K562 (cell line): ENCODE measurements at regions not wholly inside any gene's neighbourhood (a gene's known extent, or its start where the extent isn't known, plus 50 kb on each side); places are given as distances from the start of the nearest gene placed in this dataset.

Experiments
- ATAC-seq: fragments of 200-7000 bp; cut with Tn5 transposase; 3 replicates; pipeline ENCODE4 v1.9.1; 2020; ENCODE audit warnings: moderate library complexity
- BruUV-seq: library from RNA; stranded (reverse); fragments of 400-500 nt; replicated peaks from 2 replicates; lab custom pipeline; 2021; lab: Mats Ljungman, UMichigan
- CTCF ChIA-PET: fragments of 300-600 bp; formaldehyde crosslinking; extraction: SDS; loops from one replicate; lab custom pipeline; 2021; ENCODE audit warnings: low intra/inter-chr PET ratio; lab: Yijun Ruan, JAX
- POLR2A ChIA-PET: fragments of 300-600, 350-650 bp; sonication (Branson Sonifier 250); formaldehyde crosslinking; extraction: SDS; loops from one replicate; lab custom pipeline; 2021; ENCODE audit warnings: antibody characterized with exemption, inconsistent platforms; lab: Yijun Ruan, JAX
- DNase-seq, 4 experiments: peaks; one replicate each; pipeline versions ENCODE4 v3.0.0 to v3.0.0-alpha.2; 2011 to 2018; ENCODE audit warnings: low spot score in 3 of 4, mixed read lengths in 3 of 4; ENCODE audit errors: extremely low read depth in 1 of 4
- FAIRE-seq: peaks from 2 replicates; lab custom pipeline; 2011; peaks lifted over from hg19 to GRCh38; lab: Jason Lieb, UNC
- H2AFZ ChIP-seq: 2 replicates; pipeline ENCODE4 v1.6.0; 2011; ENCODE audit warnings: low read depth, low read length, control low read depth, inconsistent platforms
- H3K27ac ChIP-seq: fragments of 200-600 bp; 3 replicates; pipeline ENCODE4 v1.8.0; 2011; ENCODE audit warnings: low read depth, mild to moderate bottlenecking, control low read depth, inconsistent platforms, low read length, moderate library complexity, mixed read lengths; ENCODE audit errors: extremely low read depth
- H3K27me3 ChIP-seq, 2 experiments: fragments of 300-600 bp in 1 of 2; 2 replicates in 1 of 2; 3 replicates in 1 of 2; pipeline versions ENCODE4 v1.6.0 to v1.8.0; 2011; ENCODE audit warnings: inconsistent platforms in 2 of 2, low read length in 2 of 2, mild to moderate bottlenecking in 1 of 2, mixed read lengths in 1 of 2, moderate library complexity in 1 of 2; ENCODE audit not compliant: control insufficient read depth in 2 of 2, insufficient read depth in 2 of 2
- H3K36me3 ChIP-seq: fragments of 300-600 bp; 3 replicates; pipeline ENCODE4 v1.8.0; 2011; ENCODE audit warnings: mild to moderate bottlenecking, low read length, inconsistent platforms; ENCODE audit not compliant: control insufficient read depth, insufficient read depth
- H3K4me1 ChIP-seq, 2 experiments: fragments of 200-600 bp in 1 of 2; replicated peaks in 1 of 2; 2 replicates in 1 of 2; 3 replicates in 1 of 2; pipeline versions ENCODE4 v1.5.1 to v1.8.0; 2011; ENCODE audit warnings: inconsistent platforms in 2 of 2, low read length in 2 of 2, mild to moderate bottlenecking in 1 of 2, mixed read lengths in 1 of 2, moderate library complexity in 1 of 2; ENCODE audit not compliant: control insufficient read depth in 2 of 2, insufficient read depth in 2 of 2
- H3K4me2 ChIP-seq: 2 replicates; pipeline ENCODE4 v1.6.1; 2011; ENCODE audit warnings: low read length, control low read depth, inconsistent platforms, mixed read lengths; ENCODE audit not compliant: insufficient read depth
- H3K4me3 ChIP-seq: fragments of 200-600 bp; sonication (generic), shearing (Covaris generic); 2 replicates; pipeline ENCODE4 v1.5.1; 2016; ENCODE audit warnings: control low read depth, inconsistent platforms
- H3K79me2 ChIP-seq: fragments of 200-600 bp; 3 replicates; pipeline ENCODE4 v1.8.0; 2011; ENCODE audit warnings: low read length, inconsistent platforms; ENCODE audit not compliant: control insufficient read depth, insufficient read depth
- H3K9ac ChIP-seq, 2 experiments: 2 replicates each; pipeline versions ENCODE4 v1.6.0 to v1.6.1; 2011; ENCODE audit warnings: low read depth in 2 of 2, low read length in 2 of 2, control low read depth in 1 of 2, inconsistent platforms in 1 of 2, mild to moderate bottlenecking in 1 of 2, mixed read lengths in 1 of 2; ENCODE audit not compliant: insufficient read depth in 1 of 2
- H3K9me1 ChIP-seq: one replicate; pipeline ENCODE4 v1.6.0; 2011; ENCODE audit warnings: inconsistent platforms, mild to moderate bottlenecking, low read length, moderate library complexity; ENCODE audit not compliant: control insufficient read depth, insufficient read depth
- H3K9me3 ChIP-seq: replicated peaks from 2 replicates; pipeline ENCODE4 v1.5.1; 2011; ENCODE audit warnings: low read depth, low read length, inconsistent platforms; ENCODE audit not compliant: control insufficient read depth, insufficient read depth
- H4K20me1 ChIP-seq: replicated peaks from 2 replicates; pipeline ENCODE4 v1.6.1; 2011; ENCODE audit warnings: low read length, inconsistent platforms, mixed read lengths; ENCODE audit not compliant: control insufficient read depth, insufficient read depth
- BHLHE40 ChIP-seq: IDR thresholded peaks from 2 replicates; pipeline ENCODE4 v1.6.1; 2011; ENCODE audit warnings: low read length, improper control_type of control experiment
- E4F1 ChIP-seq: fragments of 250-450 bp; sonication (Bioruptor Pico); IDR thresholded peaks from 2 replicates; pipeline ENCODE4 v1.5.0; 2021; ENCODE audit warnings: mild to moderate bottlenecking, borderline replicate concordance
- NONO ChIP-seq, 2 experiments: fragments of 200-400 bp in 1 of 2; fragments of 450-650 bp in 1 of 2; formaldehyde crosslinking in 1 of 2; IDR thresholded peaks; 2 replicates each; pipeline ENCODE4 v1.6.1; 2017; ENCODE audit warnings: low read depth in 2 of 2, mild to moderate bottlenecking in 2 of 2, moderate library complexity in 2 of 2, low read length in 1 of 2
- PPARD ChIP-seq: fragments of 250-450 bp; sonication (Bioruptor Pico); IDR thresholded peaks from 2 replicates; pipeline ENCODE4 v1.8.0; 2022; ENCODE audit warnings: inconsistent platforms, mild to moderate bottlenecking, moderate library complexity
- ZNF511 ChIP-seq: sonication (generic); formaldehyde crosslinking; IDR thresholded peaks from 2 replicates; pipeline ENCODE4 v1.8.0; 2022; ENCODE audit warnings: mild to moderate bottlenecking, missing genetic modification reagents
- ZNF512 ChIP-seq: IDR thresholded peaks from 2 replicates; pipeline ENCODE4 v1.6.1; 2016; ENCODE audit warnings: missing genetic modification characterization, missing compliant biosample characterization
- ZNF589 ChIP-seq: fragments of 200-800 bp; sonication (Bioruptor generic); IDR thresholded peaks from 2 replicates; pipeline ENCODE4 v1.6.1; 2016; ENCODE audit warnings: low read depth, missing genetic modification characterization, missing compliant biosample characterization
- ZNF764 ChIP-seq: fragments of 250-450 bp; sonication (Bioruptor Pico); IDR thresholded peaks from 2 replicates; pipeline ENCODE4 v1.4.0; 2020; ENCODE audit warnings: low read depth, mild to moderate bottlenecking, moderate library complexity
- WGBS: fragments of 100-300 bp; shearing (Covaris generic); methylation state at CpG from one replicate; pipeline ENCODE4 v1.1.6; 2016; ENCODE audit warnings: low coverage, mixed read lengths; ENCODE audit not compliant: insufficient coverage; ENCODE audit errors: missing lambda C conversion rate; 5-methylcytosine and 5-hydroxymethylcytosine counted together
- in situ Hi-C: fragments of 300-500 bp; cut with MboI; formaldehyde crosslinking; loops from 4 replicates; pipeline ENCODE4 v1.15.0; 2018; ENCODE audit warnings: inconsistent platforms, mixed read lengths
- intact Hi-C: fragments of 100-400 bp; cut with micrococcal nuclease; formaldehyde crosslinking; loops from 2 replicates; pipeline ENCODE4 v1.14.2; 2022

- CTCF ChIA-PET, result no interaction called here
- no TSS peak for BruUV-seq
Observed at GRCh38 chr4:87717276-87718031, 67.4 kb downstream of the DMP1 start.

More at GRCh38 chr4:87717276-87718031, 67.4 kb downstream of the DMP1 start:
- no peaks in the 10 kb centered on the region for H3K27me3 ChIP-seq
- WGBS, result 1% methylated on average over 7 of the region's 7 CpGs
- ATAC-seq (no peak), FAIRE-seq (no peak), DNase-seq (no peak)
- H3K9ac ChIP-seq, result no peak overlapping the region
- no peak overlapping the region for H3K27ac ChIP-seq
- no peak overlapping the region for H2AFZ ChIP-seq
- H3K79me2 ChIP-seq, result no peaks in the 10 kb centered on the region
- no peak for TF ChIP-seq ZNF589 (CRISPR knock-in tag)
- no peak for TF ChIP-seq E4F1
- no peak for TF ChIP-seq ZNF512
- TF ChIP-seq PPARD, result no peak
- TF ChIP-seq BHLHE40, result no peak
- no peak for TF ChIP-seq ZNF764
- no peak for TF ChIP-seq ZNF511
- no peak for TF ChIP-seq NONO (IDR thresholded peaks at IDR 0.05; ENCODE audit: low read depth in 2 of 2, low read length in 1 of 2)
- POLR2A ChIA-PET, result interaction anchor here (0.8 kb wide), 1 partner anchor 792 kb away, joined by 3 read pairs; no protein-coding TSS in a partner anchor
- no peaks in the 10 kb centered on the region for H3K36me3 ChIP-seq
- H3K4me2 ChIP-seq, result no peak overlapping the region
- H3K4me1 ChIP-seq, result no peaks in the 10 kb centered on the region
- no peaks in the 10 kb centered on the region for H3K9me3 ChIP-seq
- no peaks in the 10 kb centered on the region for H4K20me1 ChIP-seq
- H3K9me1 ChIP-seq, result no peaks in the 10 kb centered on the region
- in situ Hi-C loops, result no loop called here
- H3K4me3 ChIP-seq, result no peak overlapping the region
- intact Hi-C loops, result no loop called here
